22Rv1 (cell line): ENCODE measurements at regions not wholly inside any gene's neighbourhood (a gene's known extent, or its start where the extent isn't known, plus 50 kb on each side); places are given as distances from the start of the nearest gene placed in this dataset.

ENCODE experiments used
- ZFX ChIP-seq: fragments of 450-650 bp; IDR thresholded peaks from 2 replicates; pipeline ENCODE4 v1.6.1; 2017; ENCODE audit warnings: antibody characterized with exemption, borderline replicate concordance
- TF ChIP-seq, protein P1 (sequence below): fragments of 450-650 bp; IDR thresholded peaks from 2 replicates; pipeline ENCODE4 v1.5.1; 2017; ENCODE audit warnings: mild to moderate bottlenecking

DNA sequence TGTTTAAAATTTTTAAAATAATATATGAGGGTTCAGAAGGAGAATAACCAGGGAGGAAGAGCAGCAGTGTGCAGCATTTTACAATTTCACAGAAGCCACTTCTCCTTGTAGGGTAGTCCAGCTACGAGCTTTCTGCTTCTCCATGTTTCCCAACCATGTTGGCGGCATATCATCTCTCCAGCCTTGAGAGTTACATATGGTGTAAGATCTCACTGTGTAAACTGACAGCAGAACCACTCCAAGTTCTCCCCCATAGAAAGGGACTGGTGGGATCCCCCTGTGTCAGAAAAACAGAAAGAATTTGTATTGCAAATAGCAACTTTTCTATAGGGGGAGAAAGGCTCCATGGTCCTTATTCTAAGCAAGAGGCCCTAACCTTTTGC is 266.8 kb upstream of the ACVR2A start:
- TF ChIP-seq, protein P1, sequence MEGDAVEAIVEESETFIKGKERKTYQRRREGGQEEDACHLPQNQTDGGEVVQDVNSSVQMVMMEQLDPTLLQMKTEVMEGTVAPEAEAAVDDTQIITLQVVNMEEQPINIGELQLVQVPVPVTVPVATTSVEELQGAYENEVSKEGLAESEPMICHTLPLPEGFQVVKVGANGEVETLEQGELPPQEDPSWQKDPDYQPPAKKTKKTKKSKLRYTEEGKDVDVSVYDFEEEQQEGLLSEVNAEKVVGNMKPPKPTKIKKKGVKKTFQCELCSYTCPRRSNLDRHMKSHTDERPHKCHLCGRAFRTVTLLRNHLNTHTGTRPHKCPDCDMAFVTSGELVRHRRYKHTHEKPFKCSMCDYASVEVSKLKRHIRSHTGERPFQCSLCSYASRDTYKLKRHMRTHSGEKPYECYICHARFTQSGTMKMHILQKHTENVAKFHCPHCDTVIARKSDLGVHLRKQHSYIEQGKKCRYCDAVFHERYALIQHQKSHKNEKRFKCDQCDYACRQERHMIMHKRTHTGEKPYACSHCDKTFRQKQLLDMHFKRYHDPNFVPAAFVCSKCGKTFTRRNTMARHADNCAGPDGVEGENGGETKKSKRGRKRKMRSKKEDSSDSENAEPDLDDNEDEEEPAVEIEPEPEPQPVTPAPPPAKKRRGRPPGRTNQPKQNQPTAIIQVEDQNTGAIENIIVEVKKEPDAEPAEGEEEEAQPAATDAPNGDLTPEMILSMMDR = no peak
- TF ChIP-seq ZFX = no peak
